ELR (cell line): ENCODE measurements at regions not wholly inside any gene's neighbourhood (a gene's known extent, or its start where the extent isn't known, plus 50 kb on each side); places are given as distances from the start of the nearest gene placed in this dataset.

Source experiments
- DNase-seq: peaks from one replicate; pipeline ENCODE4 v3.0.0-alpha.2; 2015; ENCODE audit warnings: low read depth

- no peak for DNase-seq
Measured at GRCh38 chr10:2858452-2858851, 208.9 kb upstream of the PFKP start.

GRCh38 chr10:2856598-2856997 is 210.8 kb upstream of the PFKP start:
- DNase-seq: no peak

- DNase-seq: no peak
Measured at GRCh38 chr10:2852574-2853323, 214.6 kb upstream of the PFKP start.

- DNase-seq: no peak
Measured at GRCh38 chr10:2851566-2851965, 215.8 kb upstream of the PFKP start.

GRCh38 chr10:2850202-2850601 is 217.1 kb upstream of the PFKP start:
- DNase-seq: no peak

- DNase-seq: no peak
Measured at GRCh38 chr10:2844925-2845324, 222.4 kb upstream of the PFKP start.

GRCh38 chr10:2839081-2839725 is 228.1 kb upstream of the PFKP start:
- DNase-seq: peak; percentile 31

GRCh38 chr10:2837674-2838073 is 229.7 kb upstream of the PFKP start:
- DNase-seq: no peak

- no peak for DNase-seq
Measured at GRCh38 chr10:2836921-2837662, 230.3 kb upstream of the PFKP start.

GRCh38 chr10:2834214-2834613 is 233.1 kb upstream of the PFKP start:
- no peak for DNase-seq

- no peak for DNase-seq
Measured at GRCh38 chr10:2831509-2831908, 235.8 kb upstream of the PFKP start.

- no peak for DNase-seq
Measured at GRCh38 chr10:2828741-2829140, 238.6 kb upstream of the PFKP start.

GRCh38 chr10:2826675-2827074 is 240.7 kb upstream of the PFKP start:
- DNase-seq: no peak

- DNase-seq: no peak
Measured at GRCh38 chr10:2825841-2826240, 241.5 kb upstream of the PFKP start.

- no peak for DNase-seq
Measured at GRCh38 chr10:2817940-2818636, 249.3 kb upstream of the PFKP start.

GRCh38 chr10:2813693-2814092 is 253.7 kb upstream of the PFKP start:
- DNase-seq: no peak

- no peak for DNase-seq
Measured at GRCh38 chr10:2813286-2813685, 254.1 kb upstream of the PFKP start.

- DNase-seq: no peak
Measured at GRCh38 chr10:2812631-2813030, 254.7 kb upstream of the PFKP start.

- no peak for DNase-seq
Measured at GRCh38 chr10:2800178-2800577, 267.2 kb upstream of the PFKP start.

- DNase-seq: no peak
Measured at GRCh38 chr10:2798336-2799022, 268.9 kb upstream of the PFKP start.

GRCh38 chr10:2791774-2792443 is 275.4 kb upstream of the PFKP start:
- DNase-seq: no peak
